EH (cell line): ENCODE measurements at regions not wholly inside any gene's neighbourhood (a gene's known extent, or its start where the extent isn't known, plus 50 kb on each side); places are given as distances from the start of the nearest gene placed in this dataset.
"Not testable (repeated sequence)": the region's sequence is repeated elsewhere in the genome, so short reads cannot be mapped to it uniquely, and the experiment has no call there.

Experiments
- DNase-seq: peaks from one replicate; pipeline ENCODE4 v3.0.0-alpha.2; 2015; ENCODE audit warnings: low read depth

DNA sequence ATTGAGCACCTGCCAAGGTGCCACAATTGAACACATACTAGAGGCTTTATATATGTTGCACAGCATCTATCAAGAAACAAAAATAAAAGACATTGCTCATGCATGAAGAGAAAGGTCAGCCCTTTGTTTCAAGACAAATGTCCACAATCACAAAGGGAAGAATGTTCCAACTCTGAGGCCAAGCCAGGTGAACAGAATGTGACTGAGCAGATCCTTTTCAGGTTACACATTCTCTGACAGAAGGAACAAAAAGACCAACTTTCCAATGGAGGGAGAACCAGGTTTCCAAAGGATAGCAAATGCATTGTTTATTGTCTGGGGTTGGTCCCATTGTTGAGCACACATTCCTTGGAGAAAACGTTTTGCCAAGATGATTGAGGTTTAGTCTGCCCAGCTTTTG lies 50.2 kb upstream of the FAM174B start:
- DNase-seq = no peak

DNA sequence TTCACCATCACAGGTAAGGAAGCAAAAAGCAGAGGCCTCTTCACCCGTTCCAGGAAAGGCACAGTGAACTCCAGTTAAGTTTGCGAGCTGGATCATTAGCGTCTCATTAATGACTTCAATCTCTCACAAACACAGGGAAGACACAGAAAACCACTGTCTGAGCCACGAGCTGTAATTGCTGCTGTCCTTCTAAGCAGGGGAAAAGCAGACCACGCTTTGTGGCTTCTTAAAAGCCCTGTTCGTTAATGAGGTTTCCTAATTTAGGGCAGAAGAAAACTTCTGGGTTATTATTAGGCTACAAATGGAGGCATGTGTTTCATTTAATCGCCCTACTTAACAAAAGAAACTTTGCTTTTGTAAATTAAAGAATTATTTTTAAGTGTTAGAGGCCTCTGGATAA lies 50.6 kb upstream of the FAM174B start:
- DNase-seq = no peak

DNA sequence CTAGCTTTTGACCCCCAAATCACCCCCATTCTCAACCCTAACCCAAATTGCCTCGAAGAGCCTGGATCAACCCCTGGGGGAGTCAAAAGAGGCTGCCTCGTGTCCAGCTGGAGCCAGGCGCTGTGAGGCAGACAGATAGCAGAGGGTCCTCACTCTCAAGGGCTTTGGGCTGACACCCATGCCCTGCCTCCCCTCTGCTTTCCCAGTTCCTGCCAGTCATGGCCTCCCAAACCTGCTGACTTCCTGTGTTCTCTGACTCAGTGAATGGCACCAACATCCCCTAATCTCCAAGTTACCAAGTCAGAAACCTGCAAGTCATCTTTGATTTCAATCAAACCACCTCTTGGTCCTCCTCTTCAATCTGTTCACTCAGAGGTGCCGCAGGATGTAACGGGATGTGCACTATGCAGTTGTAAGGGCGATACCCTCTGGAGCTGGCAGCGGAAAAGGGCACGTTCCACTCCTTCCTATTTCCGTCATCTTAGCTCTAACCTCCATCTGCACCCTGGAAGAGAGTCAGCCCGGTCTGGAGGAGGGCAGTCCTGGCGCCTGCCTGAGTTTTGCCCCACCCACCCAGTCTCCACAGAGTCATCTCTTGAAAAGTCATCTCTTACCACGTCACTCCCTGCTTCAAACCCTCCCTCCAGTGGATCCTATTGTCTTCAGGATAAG lies 52.4 kb upstream of the FAM174B start:
- no peak for DNase-seq

DNA sequence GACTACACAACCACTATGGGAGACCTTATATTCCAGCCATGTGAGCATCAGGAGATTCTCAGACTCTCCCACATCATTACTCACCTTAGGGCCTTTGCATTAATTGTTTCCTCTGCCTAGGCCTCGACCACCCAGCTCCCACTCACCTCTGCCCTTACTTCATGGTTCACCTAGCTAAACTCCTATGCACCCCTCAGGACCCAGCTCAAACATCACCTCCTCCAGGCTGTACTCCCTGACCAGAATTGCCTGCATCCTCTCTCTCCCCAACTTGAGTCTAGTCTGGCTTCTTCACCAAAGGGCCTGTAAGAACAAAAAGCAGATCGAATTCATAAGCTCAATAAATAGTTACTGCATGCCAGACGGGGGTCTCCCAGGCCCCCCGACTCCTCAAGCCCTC lies 53.1 kb upstream of the FAM174B start:
- no peak for DNase-seq

DNA sequence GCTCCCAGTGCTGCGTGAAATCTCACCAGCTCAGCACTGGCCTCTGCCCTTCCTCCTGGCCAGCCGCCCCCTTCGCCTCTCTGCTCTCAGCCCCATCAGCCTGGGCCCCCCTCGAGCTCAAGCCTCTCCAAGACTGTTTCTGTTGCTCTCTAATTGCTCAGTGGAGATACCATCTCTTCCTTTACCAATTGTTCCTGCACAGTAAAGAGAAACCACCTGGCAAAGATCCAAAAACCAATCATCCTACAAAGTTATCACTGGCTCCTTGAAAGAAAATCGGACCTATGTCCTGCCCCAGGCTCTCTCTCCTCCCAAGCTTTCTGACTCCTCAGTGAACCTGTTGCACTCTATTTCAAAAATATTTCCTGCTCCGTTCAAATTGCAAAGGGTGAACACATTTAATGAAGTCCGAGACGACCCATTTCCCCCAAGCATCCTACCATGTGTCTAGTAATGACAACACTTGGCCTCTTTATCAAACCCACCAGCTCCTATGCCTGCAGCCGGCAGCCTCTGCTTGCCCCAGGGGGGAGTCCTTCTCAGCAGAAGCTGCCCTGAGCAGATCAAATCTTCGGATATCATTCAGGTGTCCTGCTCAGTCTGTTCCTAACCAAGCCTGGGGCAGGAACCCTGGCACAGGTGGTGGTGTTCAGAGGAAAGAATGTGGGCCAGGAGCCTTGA lies 53.7 kb upstream of the FAM174B start:
- no peak for DNase-seq

DNA sequence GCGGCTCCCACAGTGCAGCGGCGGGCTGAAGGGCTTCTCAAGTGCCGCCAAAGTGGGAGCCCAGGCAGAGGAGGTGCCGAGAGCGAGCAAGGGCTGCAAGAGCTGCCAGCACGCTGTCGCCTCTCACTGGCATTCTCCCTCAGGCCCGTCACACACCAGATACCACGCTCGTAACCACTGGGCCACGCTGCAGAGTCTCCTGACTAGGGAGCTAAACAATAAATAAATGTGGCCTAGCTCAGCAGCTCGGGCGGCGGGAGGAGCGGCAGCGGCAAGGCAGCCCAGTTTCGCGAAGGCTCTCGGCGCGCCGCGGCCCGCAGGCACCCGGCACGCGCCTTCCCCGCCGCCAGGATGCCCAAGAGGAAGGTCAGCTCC lies 55.9 kb upstream of the FAM174B start:
- DNase-seq = no peak

DNA sequence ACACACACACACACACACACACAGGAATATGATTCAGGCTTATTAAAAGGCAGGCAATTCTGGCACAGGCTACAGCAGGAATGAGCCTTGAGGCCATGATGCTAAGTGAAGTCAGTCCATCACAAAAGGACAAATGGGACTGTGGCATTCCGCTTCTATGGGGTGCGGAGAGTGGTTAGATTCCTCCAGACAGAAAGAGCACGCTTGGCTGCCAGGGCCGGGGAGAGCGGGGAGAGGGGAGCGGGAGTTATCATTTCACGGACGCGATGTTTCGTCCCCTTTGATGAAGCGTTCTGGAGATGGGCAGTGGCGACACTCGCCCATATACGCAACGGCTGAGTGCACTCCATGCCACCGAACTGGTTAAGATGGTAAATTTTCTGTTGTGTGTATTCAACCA lies 58.5 kb upstream of the FAM174B start:
- peak; percentile 70 for DNase-seq

DNA sequence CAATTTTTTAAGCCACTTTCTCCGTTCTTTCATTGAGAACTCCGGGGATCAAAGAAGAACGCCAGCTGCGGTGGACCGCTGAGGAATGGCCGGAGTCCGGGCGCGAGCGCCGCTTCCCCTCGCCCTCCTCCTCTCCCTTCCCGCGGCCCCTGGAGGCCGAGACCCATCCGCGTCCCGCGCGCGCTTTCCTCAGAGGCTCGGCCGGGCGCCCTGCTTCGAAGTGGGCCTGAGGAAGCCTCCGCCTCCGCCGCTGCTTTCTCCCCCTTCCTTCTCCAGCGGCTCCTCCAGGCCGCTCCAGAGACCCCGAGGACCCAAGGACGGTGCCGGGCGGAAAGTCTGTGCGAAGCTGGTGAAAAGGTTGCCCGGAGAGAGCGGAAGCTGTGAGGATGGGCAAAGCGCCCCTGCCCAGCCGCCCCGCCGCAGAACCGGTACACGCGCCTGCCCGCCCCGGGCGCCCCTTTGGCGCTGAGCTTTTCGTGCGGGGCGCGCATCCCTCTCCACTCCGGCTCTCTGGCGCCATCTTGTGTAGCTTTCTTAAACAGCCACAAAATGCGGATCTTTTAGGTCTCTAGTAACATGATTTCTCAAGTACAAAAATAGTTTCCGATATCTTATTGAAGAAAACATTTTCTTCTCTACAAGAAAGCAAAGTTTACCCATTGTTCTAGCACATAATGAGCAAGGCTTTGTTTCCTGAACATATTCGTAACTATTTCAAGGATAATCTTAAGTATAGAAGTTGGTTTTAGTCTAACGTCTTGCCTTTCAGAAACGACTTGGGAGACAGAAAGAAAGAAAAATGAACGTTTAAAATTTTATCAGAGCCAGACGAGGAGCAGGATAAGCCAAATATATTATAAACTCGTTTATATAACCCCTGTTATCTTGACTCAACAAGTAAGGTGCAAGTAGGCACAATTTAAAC lies 59.2 kb upstream of the FAM174B start:
- DNase-seq = peak; percentile 75

DNA sequence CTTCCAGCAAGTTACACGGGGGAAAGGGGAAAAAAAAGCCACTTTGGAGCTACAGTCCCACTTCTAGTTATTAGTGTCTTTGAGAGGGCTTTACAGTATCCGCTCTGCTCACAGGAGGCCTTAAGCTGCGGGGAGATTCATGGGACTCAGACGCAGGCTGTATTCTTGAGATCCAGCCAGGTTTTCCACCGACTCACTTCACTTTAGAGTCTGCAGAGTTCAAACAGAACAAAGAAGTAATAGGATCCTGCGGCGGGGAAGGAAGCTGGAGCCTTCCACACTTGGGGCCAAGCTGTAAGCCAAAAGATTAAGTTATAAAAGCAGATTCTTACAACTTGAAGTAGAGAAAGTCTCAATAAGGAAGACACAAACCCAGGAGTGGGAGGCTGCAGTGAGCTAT lies 60.2 kb upstream of the FAM174B start:
- no peak for DNase-seq

DNA sequence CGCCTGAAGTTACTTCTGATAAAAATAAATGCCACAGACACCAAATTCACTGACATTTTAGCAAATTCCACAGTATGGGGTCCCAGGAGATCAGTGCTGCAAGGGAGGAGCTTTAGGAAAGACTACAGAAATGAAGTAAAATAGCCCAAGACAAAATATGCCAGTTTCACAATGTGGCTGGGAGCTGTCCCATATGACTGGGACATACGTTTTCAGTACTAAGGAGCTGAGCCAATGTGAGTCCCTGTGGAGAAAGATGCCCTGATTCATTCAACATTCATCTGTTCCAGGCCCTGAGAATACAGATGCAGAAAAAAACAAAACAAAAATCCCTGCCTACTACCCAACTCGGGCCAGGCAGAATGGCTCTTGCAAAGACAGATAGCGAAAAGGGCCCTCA lies 63.4 kb upstream of the FAM174B start:
- no peak for DNase-seq

DNA sequence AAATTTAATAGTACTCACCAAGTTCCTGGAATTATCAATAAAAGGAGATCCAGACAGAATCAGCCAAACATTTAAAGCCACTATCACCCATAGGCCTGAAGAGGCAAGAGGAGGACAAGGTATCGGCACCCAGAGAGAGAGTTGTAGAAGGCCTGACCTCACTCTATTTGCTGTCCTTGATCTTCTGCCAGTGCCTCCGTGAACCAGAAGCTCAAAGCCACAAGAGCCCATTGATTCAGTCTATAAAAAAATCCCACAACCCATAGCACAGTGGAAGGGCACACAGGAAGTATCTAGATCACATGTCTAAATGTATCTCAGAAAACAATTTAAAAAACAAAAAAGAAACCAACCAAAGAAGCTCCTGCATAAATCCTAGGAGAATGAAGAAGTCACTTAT lies 68.6 kb upstream of the FAM174B start:
- no peak for DNase-seq

DNA sequence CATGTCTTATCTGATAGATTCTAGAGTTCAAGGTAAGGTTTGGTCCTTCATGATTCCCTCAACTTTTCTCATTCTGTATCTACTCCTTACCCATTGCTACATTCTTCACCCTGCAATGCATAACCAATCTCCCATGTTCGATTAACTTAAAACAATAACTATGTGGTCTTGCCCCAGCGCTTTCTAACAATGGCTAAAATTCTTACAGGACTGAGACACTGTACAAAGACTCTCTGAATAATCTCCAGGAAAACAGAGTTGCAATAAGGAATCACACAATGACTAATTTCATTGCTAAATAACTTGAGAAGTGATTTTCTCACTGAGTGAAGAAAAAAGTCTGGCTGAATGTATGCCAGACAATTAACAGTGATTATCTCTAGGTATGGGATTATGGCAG lies 69.6 kb upstream of the FAM174B start:
- no peak for DNase-seq

DNA sequence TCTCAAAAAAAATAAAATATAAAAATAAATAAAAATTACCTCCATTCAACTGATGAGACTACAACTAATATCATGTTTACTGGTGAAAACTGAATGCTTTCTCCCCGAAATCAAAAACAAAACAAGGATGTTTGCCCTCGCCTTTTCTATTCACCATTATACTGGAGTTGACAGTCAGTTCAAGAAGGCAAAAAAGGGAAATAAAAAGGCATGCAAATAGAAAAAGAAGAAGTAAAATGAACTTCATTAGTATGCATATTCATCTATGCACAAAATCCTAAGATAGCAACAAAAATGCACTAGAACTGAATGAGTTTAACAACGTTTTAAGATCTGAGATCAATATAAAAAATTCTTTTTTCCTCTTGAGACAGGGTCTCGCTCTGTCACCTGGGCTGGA lies 72.7 kb upstream of the FAM174B start:
- no peak for DNase-seq

DNA sequence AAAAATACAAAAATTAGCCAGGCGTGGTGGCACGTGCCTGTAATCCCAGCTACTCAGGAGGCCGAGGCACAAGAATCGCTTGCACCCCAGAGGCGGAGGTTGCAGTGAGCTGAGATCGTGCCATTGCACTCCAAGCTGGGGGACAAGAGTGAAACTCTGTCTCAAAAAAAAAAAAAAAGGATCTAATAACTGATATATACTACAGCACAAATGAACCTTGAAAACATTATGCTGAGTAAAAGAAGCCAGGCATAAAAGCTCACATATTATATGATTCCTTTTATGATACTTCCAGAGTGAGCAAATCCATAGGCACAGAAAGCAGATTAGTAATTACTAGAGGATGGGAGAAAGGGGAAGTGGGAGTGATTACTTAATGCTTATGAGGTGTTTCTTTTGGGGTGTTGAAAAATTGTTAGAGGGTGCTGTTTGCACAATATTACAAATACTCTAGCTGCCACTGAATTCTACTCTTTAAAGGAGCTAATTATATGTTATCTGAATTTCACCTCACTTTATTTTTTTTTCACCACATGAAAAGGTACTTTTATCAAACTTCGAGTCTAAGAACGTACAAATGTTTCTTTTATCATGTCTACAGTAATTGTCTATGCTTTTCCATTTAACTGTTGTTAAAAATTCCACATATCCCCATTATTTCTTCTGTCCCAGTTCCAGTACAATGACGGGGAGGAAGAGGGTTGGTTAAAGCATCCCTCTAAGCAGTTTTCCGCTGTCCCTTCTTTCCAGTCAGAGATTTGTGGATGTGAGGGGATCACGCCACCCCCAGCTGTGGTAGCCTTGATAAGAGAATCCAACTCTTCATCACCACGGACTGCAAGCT lies 77.7 kb upstream of the FAM174B start:
- DNase-seq = no peak

DNA sequence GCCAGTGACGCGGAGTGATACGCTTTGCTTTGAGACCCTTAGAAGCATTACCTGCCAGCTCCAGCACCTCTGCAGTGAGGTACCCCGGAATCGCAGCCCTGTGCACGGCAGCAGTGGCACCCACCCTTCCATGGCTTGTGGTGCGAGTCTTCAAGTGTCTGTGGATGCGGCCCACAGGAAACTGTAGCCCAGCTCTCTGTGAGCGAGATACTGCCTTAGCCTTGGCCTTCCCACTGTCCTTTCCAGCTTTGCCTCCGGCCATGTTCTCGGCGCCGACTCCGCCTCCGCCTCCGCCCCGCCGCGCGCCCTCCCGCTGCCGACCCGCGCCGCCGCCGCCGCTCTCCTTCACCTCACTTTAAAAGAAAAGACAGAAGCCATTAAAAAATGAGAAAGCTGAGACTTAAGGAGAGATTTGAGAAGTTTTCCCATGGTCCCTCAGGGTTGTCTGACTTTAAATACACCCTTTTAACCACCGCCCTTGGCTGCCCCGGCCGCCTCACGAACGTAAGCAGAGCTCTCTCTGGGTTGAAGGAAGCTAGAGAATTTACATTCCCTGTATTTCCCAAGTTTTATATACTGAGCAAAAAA lies 78.5 kb upstream of the FAM174B start:
- peak; percentile 30 for DNase-seq

DNA sequence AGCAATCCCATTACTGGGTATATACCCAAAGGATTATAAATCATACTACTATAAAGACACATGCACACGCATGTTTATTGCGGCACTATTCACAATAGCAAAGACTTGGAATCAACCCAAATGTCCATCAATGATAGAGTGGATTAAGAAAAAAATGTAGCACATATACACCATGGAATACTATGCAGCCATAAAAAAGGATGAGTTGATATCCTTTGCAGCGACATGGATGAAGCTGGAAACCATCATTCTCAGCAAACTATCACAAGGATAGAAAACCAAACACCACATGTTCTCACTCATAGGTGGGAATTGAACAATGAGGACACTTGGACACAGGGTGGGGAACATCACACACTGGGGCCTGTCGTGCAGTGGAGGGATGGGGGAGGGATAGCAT lies 83.7 kb upstream of the FAM174B start:
- not testable (repeated sequence) for DNase-seq

DNA sequence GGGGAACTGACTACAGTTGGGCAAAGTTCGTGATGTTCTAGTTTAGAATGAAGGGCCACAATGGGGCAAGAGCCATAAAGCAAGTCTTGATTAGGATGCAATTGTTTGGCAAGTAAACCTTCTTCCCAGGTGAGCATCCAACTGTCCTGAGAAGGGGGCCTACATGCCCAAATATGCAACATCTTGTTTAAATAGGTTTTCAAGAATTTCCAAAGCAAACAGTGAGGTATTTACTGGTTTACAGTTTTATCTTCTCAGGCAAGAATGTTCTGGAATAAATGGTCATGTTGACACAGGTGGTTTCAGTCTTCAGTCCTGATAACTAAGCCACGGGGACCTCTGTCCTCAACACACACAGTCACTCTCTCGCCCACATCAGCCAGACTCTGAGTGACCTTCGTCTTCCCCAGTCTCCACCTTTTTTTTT lies 90.3 kb upstream of the FAM174B start:
- DNase-seq = no peak

DNA sequence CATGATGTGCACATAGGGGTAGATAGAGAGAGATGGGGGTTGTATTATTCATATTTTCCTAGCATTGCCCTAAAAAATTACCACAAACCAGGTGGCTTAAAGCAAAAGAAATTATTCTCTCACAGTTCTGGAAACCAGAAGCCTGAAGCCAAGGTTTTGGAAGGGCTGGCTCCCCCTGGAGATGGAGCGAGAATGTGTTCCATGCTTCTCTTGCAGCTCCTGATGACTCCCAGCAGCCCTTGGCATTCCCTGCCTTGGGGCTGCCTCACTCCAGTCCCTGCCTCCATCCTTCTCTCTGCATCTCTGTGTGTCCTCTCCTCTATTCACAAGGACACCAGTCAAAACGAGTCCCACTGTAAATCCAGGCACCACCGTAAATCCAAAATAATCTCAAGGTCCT lies 91.5 kb upstream of the FAM174B start:
- peak; percentile 1 for DNase-seq

DNA sequence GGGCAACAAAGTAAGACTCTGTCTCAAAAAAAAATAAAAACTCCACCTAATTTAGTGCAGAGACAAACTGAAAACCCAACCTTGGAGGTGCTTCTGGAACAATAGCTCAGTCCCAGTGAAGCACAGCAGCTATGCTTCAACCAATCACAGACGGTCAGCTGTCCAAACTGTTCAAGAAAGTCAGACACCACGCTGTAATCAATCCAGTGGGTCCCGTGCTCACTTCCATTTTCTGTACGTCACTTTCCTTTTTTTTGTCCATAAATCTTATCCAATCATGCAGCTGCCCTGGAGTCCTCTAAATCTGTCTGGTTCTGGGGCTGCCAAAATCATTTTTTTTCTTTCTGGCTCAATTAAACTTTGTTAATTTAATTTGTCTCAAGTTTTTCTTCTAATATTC lies 93.6 kb upstream of the FAM174B start:
- DNase-seq = no peak

DNA sequence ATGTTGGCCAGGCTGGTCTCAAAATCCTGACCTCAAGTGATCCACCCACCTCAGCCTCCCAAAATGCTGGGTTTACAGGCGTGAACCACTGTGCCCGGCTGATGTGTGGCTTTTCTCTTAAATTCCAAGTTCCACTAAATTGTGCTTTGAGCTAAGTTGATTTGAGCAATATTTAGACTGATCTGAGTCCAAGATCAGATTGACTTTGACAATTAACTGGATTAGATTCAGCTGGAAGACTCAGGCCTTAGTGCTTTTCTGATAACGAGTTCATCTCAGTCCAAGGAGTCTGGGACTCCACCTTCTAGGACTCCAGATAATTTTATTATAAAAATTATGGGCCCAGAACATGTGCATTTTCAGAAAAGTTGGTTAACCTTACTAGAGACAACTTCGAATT lies 94.4 kb upstream of the FAM174B start:
- no peak for DNase-seq

DNA sequence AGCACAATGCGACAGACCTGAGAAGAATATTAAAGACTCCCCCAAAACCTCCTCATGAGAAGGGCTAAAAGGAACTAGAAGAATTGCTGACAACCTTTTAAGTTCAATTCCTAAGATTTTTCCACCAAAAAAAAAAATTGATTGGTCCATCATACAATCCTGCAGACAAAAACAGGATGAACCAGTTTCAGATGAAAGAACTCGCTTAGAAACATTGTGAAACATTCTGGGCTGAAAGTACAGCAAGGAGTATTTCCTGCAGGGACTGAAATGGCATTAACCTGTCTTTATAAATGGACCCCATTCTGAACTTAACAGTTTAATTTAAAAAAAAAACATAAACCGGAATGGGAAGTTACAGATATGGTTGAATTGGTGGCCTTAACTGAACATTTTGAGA lies 96.0 kb upstream of the FAM174B start:
- DNase-seq = no peak

DNA sequence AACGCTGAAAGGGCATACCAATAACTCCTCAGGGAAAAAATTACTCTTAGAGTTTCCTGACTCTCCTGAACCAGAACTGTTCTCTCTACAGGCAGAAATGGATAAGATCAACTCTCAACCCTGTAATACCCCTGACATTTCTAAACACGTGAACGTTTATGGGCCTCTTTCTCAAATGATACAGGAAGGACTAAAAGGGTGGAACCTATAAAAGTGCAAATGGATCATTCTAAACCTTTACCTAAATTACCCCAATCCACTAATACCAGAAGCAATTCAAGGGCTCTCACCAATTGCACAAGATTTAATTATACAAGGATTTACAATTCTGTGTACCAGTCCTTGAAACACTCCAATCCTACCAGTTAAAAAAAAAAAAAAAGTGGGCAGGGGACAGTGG lies 98.0 kb upstream of the FAM174B start:
- no peak for DNase-seq
